ENCODE measurements at regions not wholly inside any gene's neighbourhood (a gene's known extent, or its start where the extent isn't known, plus 50 kb on each side); places are given as distances from the start of the nearest gene placed in this dataset.

- TF ChIP-seq TAF1 (IDR thresholded peaks at IDR 0.05; ENCODE audit: borderline replicate concordance, insufficient read depth, low read length) (no peak), POLR2AphosphoS5 (IDR thresholded peaks at IDR 0.05; ENCODE audit: low read depth, low read length) (no peak)
- TF ChIP-seq, protein P1, sequence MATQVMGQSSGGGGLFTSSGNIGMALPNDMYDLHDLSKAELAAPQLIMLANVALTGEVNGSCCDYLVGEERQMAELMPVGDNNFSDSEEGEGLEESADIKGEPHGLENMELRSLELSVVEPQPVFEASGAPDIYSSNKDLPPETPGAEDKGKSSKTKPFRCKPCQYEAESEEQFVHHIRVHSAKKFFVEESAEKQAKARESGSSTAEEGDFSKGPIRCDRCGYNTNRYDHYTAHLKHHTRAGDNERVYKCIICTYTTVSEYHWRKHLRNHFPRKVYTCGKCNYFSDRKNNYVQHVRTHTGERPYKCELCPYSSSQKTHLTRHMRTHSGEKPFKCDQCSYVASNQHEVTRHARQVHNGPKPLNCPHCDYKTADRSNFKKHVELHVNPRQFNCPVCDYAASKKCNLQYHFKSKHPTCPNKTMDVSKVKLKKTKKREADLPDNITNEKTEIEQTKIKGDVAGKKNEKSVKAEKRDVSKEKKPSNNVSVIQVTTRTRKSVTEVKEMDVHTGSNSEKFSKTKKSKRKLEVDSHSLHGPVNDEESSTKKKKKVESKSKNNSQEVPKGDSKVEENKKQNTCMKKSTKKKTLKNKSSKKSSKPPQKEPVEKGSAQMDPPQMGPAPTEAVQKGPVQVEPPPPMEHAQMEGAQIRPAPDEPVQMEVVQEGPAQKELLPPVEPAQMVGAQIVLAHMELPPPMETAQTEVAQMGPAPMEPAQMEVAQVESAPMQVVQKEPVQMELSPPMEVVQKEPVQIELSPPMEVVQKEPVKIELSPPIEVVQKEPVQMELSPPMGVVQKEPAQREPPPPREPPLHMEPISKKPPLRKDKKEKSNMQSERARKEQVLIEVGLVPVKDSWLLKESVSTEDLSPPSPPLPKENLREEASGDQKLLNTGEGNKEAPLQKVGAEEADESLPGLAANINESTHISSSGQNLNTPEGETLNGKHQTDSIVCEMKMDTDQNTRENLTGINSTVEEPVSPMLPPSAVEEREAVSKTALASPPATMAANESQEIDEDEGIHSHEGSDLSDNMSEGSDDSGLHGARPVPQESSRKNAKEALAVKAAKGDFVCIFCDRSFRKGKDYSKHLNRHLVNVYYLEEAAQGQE (IDR thresholded peaks at IDR 0.05; ENCODE audit: insufficient read depth in 1 of 2, low read depth in 2 of 2, low read length in 2 of 2), result no peak
These were observed 392.0 kb downstream of the TMEM161B start for GRCh38 chr5:87876616-87877015.
